Activated T-cell treated with anti-CD3 and anti-CD28 coated beads, Interleukin-2, amount 50 U/mL, for 72 hours (primary cell): ENCODE measurements at regions not wholly inside any gene's neighbourhood (a gene's known extent, or its start where the extent isn't known, plus 50 kb on each side); places are given as distances from the start of the nearest gene placed in this dataset.
"Not testable (repeated sequence)": the region's sequence is repeated elsewhere in the genome, so short reads cannot be mapped to it uniquely, and the experiment has no call there.

Source experiments
- ATAC-seq, 2 donors: fragments of 150-1000 bp; cut with Tn5 transposase; replicated peaks in 1 of 2; 2 replicates each; pipeline ENCODE4 v1.10.0; 2021; ENCODE audit warnings: moderate library complexity in 2 of 2, mild to moderate bottlenecking in 1 of 2
- DNase-seq, 2 donors: peaks; one replicate each; pipeline ENCODE4 v3.0.0; 2021 to 2022; ENCODE audit warnings: mixed read lengths in 1 of 2
- H3K27ac Mint-ChIP-seq: one replicate; pipeline ENCODE4 v1.8.0; 2022; ENCODE audit warnings: mild to moderate bottlenecking, moderate library complexity, mixed read lengths
- H3K27me3 Mint-ChIP-seq: one replicate; pipeline ENCODE4 v1.8.0; 2022; ENCODE audit warnings: low read depth, mixed read lengths
- H3K36me3 Mint-ChIP-seq, 2 donors: one replicate each; pipeline ENCODE4 v1.8.0; 2022; ENCODE audit warnings: mixed read lengths in 2 of 2, mild to moderate bottlenecking in 1 of 2; ENCODE audit not compliant: insufficient read depth in 2 of 2
- H3K4me1 Mint-ChIP-seq: one replicate; pipeline ENCODE4 v1.8.0; 2022; ENCODE audit warnings: low read depth, mixed read lengths
- H3K4me3 Mint-ChIP-seq, 2 donors: one replicate each; pipeline ENCODE4 v1.8.0; 2022; ENCODE audit warnings: mild to moderate bottlenecking in 2 of 2, mixed read lengths in 2 of 2, moderate library complexity in 2 of 2
- H3K9me3 Mint-ChIP-seq, 2 donors: one replicate each; pipeline ENCODE4 v1.8.0; 2022; ENCODE audit warnings: mixed read lengths in 2 of 2

- no peak overlapping the region for H3K4me3 Mint-ChIP-seq
- ATAC-seq (no peak), DNase-seq (no peak)
- no peaks in the 10 kb centered on the region for H3K4me1 Mint-ChIP-seq
- peaks cover 2% of the 10 kb centered on the region in 2 donors for H3K9me3 Mint-ChIP-seq
- H3K36me3 Mint-ChIP-seq, result peaks cover 0 to 2% of the 10 kb centered on the region in 2 donors
- no peak overlapping the region for H3K27ac Mint-ChIP-seq
- H3K27me3 Mint-ChIP-seq, result no peaks in the 10 kb centered on the region
Measured at GRCh38 chr11:98740321-98740720, 280.4 kb upstream of the CNTN5 start.

- not testable (repeated sequence) for H3K36me3 Mint-ChIP-seq, H3K4me3 Mint-ChIP-seq, H3K27me3 Mint-ChIP-seq, H3K9me3 Mint-ChIP-seq, H3K4me1 Mint-ChIP-seq, H3K27ac Mint-ChIP-seq, DNase-seq, ATAC-seq
Measured at GRCh38 chr11:98763446-98763845, 257.3 kb upstream of the CNTN5 start.

- no peaks in the 10 kb centered on the region for H3K4me1 Mint-ChIP-seq
- no peak overlapping the region for H3K27ac Mint-ChIP-seq
- H3K9me3 Mint-ChIP-seq, result peaks cover 0 to 7% of the 10 kb centered on the region in 2 donors
- no peak overlapping the region for H3K4me3 Mint-ChIP-seq
- DNase-seq (no peak), ATAC-seq (no peak)
- H3K27me3 Mint-ChIP-seq, result no peaks in the 10 kb centered on the region
- H3K36me3 Mint-ChIP-seq, result peaks cover 0 to 2% of the 10 kb centered on the region in 2 donors
Measured at GRCh38 chr11:98766903-98767302, 253.8 kb upstream of the CNTN5 start.

GRCh38 chr11:98770046-98770445 lies 250.7 kb upstream of the CNTN5 start:
- not testable (repeated sequence) for H3K27me3 Mint-ChIP-seq, DNase-seq, H3K4me1 Mint-ChIP-seq, ATAC-seq, H3K27ac Mint-ChIP-seq, H3K36me3 Mint-ChIP-seq, H3K9me3 Mint-ChIP-seq, H3K4me3 Mint-ChIP-seq

- Mint-ChIP-seq H3K36me3 (no peaks in the 10 kb centered on the region), H3K27me3 (no peaks in the 10 kb centered on the region), H3K4me1 (no peaks in the 10 kb centered on the region), H3K9me3 (peaks cover 2 to 9% of the 10 kb centered on the region in 2 donors), H3K4me3 (no peak overlapping the region), H3K27ac (no peak overlapping the region)
- ATAC-seq, result no peak
- DNase-seq, result no peak
Measured at GRCh38 chr11:98771791-98772190, 249.0 kb upstream of the CNTN5 start.

- ATAC-seq, result no peak
Measured at GRCh38 chr11:98772893-98773292, 247.9 kb upstream of the CNTN5 start.

GRCh38 chr11:98793276-98793675 lies 227.5 kb upstream of the CNTN5 start:
- Mint-ChIP-seq H3K4me1 (no peaks in the 10 kb centered on the region), H3K36me3 (no peaks in the 10 kb centered on the region), H3K9me3 (peaks cover 3 to 6% of the 10 kb centered on the region in 2 donors), H3K4me3 (no peak overlapping the region), H3K27ac (no peak overlapping the region), H3K27me3 (no peaks in the 10 kb centered on the region)
- DNase-seq, result no peak
- ATAC-seq, result no peak

More at GRCh38 chr11:98772893-98773292, 247.9 kb upstream of the CNTN5 start:
- no peak for DNase-seq
- peaks cover 2 to 9% of the 10 kb centered on the region in 2 donors for H3K9me3 Mint-ChIP-seq
- H3K27me3 Mint-ChIP-seq, result no peaks in the 10 kb centered on the region
- no peak overlapping the region for H3K27ac Mint-ChIP-seq
- H3K4me1 Mint-ChIP-seq, result no peaks in the 10 kb centered on the region
- no peak overlapping the region for H3K4me3 Mint-ChIP-seq
- no peaks in the 10 kb centered on the region for H3K36me3 Mint-ChIP-seq

GRCh38 chr11:98798333-98798732 lies 222.4 kb upstream of the CNTN5 start:
- Mint-ChIP-seq H3K27me3 (no peaks in the 10 kb centered on the region), H3K9me3 (peaks cover 3 to 8% of the 10 kb centered on the region in 2 donors), H3K27ac (no peak overlapping the region), H3K36me3 (no peaks in the 10 kb centered on the region), H3K4me1 (no peaks in the 10 kb centered on the region), H3K4me3 (no peak overlapping the region)
- ATAC-seq, result no peak
- DNase-seq, result no peak

- Mint-ChIP-seq H3K9me3 (peaks cover 2% of the 10 kb centered on the region in 2 donors), H3K36me3 (no peaks in the 10 kb centered on the region), H3K4me3 (no peak overlapping the region), H3K27me3 (no peaks in the 10 kb centered on the region), H3K27ac (no peak overlapping the region), H3K4me1 (no peaks in the 10 kb centered on the region)
- DNase-seq, result no peak
- no peak for ATAC-seq
Measured at GRCh38 chr11:98800696-98801095, 220.1 kb upstream of the CNTN5 start.

GRCh38 chr11:98828986-98829708 lies 191.6 kb upstream of the CNTN5 start:
- H3K9me3 Mint-ChIP-seq, result peaks cover 8 to 12% of the 10 kb centered on the region in 2 donors
- no peak for ATAC-seq
- H3K4me3 Mint-ChIP-seq, result no peak overlapping the region
- H3K4me1 Mint-ChIP-seq, result no peaks in the 10 kb centered on the region
- no peak for DNase-seq
- peaks cover 0 to 2% of the 10 kb centered on the region in 2 donors for H3K36me3 Mint-ChIP-seq
- H3K27ac Mint-ChIP-seq, result no peak overlapping the region
- H3K27me3 Mint-ChIP-seq, result no peaks in the 10 kb centered on the region

- DNase-seq, result no peak
- Mint-ChIP-seq H3K4me3 (no peak overlapping the region), H3K27me3 (no peaks in the 10 kb centered on the region)
Measured at GRCh38 chr11:98829971-98830370, 190.8 kb upstream of the CNTN5 start.

GRCh38 chr11:98834776-98835175 lies 186.0 kb upstream of the CNTN5 start:
- Mint-ChIP-seq H3K36me3 (peaks cover 0 to 3% of the 10 kb centered on the region in 2 donors), H3K27ac (no peak overlapping the region), H3K4me3 (no peak overlapping the region), H3K4me1 (no peaks in the 10 kb centered on the region), H3K9me3 (peaks cover 0 to 3% of the 10 kb centered on the region in 2 donors), H3K27me3 (no peaks in the 10 kb centered on the region)
- DNase-seq (no peak), ATAC-seq (no peak)

More at GRCh38 chr11:98829971-98830370, 190.8 kb upstream of the CNTN5 start:
- no peak for ATAC-seq
- Mint-ChIP-seq H3K27ac (no peak overlapping the region), H3K36me3 (peaks cover 0 to 4% of the 10 kb centered on the region in 2 donors), H3K4me1 (no peaks in the 10 kb centered on the region), H3K9me3 (peaks cover 8 to 15% of the 10 kb centered on the region in 2 donors)

GRCh38 chr11:98835335-98835734 lies 185.4 kb upstream of the CNTN5 start:
- no peak overlapping the region for H3K27ac Mint-ChIP-seq
- no peaks in the 10 kb centered on the region for H3K4me1 Mint-ChIP-seq
- no peak for DNase-seq
- H3K27me3 Mint-ChIP-seq, result no peaks in the 10 kb centered on the region
- H3K36me3 Mint-ChIP-seq, result peaks cover 0 to 3% of the 10 kb centered on the region in 2 donors
- H3K9me3 Mint-ChIP-seq, result peaks cover 0 to 2% of the 10 kb centered on the region in 2 donors
- no peak overlapping the region for H3K4me3 Mint-ChIP-seq
- no peak for ATAC-seq

GRCh38 chr11:98836156-98836555 lies 184.6 kb upstream of the CNTN5 start:
- no peaks in the 10 kb centered on the region for H3K4me1 Mint-ChIP-seq
- H3K4me3 Mint-ChIP-seq, result no peak overlapping the region
- no peaks in the 10 kb centered on the region for H3K27me3 Mint-ChIP-seq
- ATAC-seq, result no peak
- DNase-seq, result no peak
- H3K9me3 Mint-ChIP-seq, result peaks cover 0 to 2% of the 10 kb centered on the region in 2 donors
- H3K27ac Mint-ChIP-seq, result no peak overlapping the region
- H3K36me3 Mint-ChIP-seq, result peaks cover 0 to 3% of the 10 kb centered on the region in 2 donors
